ENCODE measurements at regions not wholly inside any gene's neighbourhood (a gene's known extent, or its start where the extent isn't known, plus 50 kb on each side); places are given as distances from the start of the nearest gene placed in this dataset.

DNA sequence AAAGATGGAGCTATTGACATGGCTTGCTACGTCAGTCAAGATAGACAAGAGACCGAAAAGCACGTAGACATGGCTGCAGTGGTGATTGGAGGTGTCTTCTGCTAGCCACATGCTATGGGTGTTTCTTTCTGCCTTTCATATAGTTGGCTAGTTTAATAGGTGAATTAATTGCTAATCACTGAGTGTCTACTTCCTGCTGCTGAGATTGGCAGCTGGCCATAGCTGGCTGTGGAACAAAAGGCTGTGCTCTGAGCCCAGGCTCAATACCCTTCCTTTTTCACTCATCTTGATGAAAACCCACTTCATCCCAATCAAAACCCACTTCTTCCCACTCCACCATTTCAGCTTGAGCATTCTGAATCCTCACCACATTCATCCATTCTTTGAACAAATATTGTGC lies 221.4 kb upstream of the MAF start:
- intact Hi-C loops (cut with DNase I): no loop called here

DNA sequence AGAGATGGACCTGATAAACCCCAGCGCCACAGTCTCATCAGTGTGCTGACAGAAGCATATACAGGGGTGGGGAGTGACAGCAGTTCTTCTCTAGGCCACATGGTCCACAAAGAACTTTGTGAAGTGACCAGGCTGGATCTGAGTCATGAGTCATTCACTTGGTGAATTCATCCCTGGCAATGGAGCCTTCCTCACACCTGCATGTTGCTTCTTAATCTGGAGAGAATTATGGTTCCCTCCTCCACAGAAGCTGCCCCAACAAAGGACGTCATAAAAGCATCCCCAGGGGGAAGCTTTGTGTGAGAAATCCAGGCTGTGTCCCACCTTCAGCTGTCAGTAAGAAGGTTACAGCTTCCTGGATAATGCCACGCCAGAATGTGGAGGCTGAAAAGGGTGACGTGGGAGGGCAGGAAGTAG lies 215.6 kb upstream of the MAF start:
- DNase-seq: peak in 1 of 42 donors; percentile 4
- intact Hi-C loops (cut with DNase I): no loop called here

More for the DNA sequence above, 221.4 kb upstream of the MAF start:
- DNase-seq: no peak

DNA sequence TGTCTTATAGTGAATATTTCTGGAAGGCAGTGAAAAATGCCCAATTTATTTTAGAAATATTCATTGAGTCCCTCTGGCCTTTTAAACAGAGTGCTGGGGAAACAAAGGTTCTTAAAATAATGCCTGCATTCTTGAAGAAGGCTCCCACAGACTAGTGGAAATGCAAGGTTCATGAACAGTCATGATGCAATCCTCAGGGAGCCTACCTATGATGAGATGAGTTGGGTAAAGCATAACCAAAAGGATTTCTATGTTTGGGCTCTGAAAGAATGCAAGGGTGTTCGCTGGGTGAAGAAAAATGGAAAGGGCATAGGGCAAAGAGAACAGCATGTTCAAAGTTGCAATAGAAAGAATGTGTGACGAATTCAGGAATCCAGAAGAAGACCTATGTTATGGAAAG lies 214.5 kb upstream of the MAF start:
- DNase-seq: no peak
- intact Hi-C loops (cut with DNase I): no loop called here

DNA sequence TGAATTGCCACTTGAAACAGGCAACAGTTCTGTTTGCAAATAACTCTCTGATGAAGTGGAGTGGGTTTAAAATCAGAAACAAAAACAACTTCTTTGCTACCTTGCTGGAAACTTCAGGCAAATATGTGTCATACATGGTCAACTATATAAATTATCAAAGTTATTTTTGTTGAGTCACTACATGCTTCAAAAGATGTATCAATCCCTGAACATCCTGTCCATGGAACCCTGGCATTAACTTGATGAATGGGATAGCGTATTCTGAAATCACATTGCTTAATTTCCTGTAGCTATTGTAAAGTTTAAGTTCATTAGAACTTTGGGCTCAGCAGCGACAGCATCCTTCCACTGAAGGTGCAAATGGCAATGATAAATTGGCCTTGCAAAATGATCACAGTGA lies 213.6 kb upstream of the MAF start:
- no peak for DNase-seq
- intact Hi-C loops (cut with DNase I): no loop called here

DNA sequence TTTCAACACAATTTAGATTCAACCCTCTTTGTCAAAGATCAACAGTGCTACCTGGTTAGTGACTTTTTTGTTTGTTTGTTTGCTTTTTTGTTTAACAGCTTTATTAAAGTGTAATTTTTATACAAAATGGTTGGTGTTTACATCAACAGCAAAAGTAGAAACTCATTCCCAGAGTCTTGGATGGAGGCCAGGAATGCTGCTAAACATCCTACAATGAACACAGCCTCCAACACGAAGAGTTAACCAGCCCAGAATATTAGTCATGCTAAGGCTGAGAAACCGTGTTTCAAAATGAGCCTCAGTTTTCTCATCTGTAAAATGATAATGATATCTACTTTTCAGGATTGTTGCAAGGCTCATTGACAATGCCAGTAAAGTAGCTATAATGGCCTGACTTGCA lies 211.0 kb upstream of the MAF start:
- intact Hi-C loops (cut with DNase I): no loop called here
- no peak for DNase-seq

DNA sequence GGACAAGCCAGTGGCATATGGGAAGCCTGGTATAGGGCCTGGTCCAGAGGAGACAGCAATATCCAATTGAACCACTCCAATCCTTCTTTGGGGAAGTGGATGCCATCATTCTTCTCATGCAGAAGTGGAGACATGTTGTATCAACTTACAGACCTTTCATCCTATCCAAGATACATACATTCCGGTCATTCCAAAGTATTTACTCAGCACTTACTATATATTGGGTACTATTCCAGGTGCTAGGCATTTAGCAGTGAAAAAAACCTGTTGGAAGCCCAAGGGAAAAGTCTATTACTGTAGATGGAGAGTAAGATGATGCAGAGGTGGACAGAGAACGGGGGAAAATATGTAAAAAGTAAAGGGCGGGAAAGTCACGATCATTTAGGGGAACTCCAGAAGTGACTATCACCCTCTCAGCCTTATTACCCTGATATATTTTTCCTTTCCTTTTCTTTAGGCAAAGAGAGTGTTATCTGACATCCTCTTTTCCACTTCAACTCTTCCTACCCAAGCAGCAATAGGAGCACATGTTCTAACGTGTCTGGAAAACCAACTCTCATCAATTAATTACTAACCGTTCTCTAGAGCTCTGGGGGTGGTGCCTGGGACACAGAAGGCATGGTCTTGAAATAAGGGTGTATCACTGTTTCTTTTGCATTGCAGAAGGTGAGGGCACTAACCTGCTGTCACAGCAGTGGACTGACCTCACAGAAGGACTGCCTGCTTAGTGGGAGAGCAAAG lies 210.1 kb upstream of the MAF start:
- no peak for DNase-seq
- intact Hi-C loops (cut with DNase I): no loop called here

DNA sequence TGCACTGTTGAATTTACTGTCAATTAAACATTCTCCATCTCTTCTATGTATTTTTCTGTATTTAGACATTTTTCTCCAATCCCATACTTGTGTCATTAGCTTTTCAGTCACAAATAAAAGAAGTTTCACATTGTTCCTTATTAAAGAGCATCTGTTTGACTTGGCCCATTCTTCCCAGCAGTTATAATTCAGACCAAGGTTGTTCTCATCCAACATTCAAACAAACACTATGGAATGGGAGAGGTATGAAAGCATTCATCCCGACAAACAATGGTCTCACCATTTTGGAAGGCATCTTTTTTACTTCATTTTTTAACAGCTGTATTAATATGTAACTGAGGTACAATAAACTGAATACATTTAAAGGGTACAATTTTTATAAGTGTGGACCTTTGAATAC lies 208.8 kb upstream of the MAF start:
- DNase-seq: no peak
- intact Hi-C loops (cut with DNase I): no loop called here

DNA sequence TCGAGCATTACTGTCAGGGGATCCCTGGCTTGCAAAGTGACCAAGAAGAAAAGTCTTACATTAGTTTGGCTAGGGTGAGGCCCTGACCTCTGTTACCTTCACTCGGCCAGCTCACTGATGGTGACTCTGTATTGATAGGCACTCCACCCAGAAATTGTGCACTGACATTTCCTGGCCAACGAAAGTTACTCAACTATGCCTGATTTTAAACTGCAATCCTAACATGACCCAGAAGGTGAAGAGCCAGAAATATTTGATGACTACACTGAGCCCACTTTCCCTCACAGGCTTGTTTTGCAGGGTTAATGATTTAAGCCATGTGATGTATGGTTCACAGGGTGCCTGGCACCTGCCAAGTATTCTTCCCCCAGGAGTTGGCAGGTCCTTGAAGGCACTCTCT lies 208.2 kb upstream of the MAF start:
- intact Hi-C loops (cut with DNase I): no loop called here
- no peak for DNase-seq

DNA sequence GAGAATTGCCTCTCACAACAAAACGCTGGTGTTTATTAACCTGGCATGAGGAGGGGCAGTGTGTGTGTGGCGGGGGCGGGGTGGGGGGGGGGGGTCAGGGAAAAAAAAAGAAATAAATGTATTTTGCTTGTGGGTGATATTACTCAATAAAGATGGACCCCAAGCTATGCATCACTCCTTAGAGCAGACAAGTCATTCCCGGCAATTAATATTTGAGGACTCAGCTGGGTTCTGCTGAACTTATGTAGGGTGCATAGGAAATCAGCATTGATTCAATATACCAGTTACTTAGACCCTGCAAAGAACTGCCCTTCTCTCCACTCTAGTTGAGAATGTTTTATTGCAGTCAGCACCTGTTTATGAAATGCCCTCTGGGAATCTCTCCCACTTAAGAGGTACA lies 206.2 kb upstream of the MAF start:
- intact Hi-C loops (cut with DNase I): no loop called here
- no peak for DNase-seq

DNA sequence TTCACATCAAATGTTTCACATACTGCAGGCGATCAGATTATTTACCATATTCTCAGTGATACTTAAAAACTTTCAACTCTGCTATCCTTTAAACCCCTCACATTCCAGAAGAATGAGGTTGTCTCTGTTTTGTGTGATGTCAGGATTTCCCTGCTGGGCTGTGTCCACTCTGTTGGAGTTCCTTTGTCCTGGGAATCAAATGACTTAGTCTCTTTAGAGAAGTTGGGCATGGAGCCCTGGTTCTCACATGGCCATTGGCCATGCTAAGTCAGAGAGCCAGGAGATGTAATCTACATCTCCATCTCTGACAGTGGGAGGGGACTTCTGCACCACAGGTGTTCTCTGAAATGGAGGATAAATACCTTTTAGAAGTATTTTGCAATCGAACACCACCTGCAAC lies 205.1 kb upstream of the MAF start:
- intact Hi-C loops (cut with DNase I): no loop called here
- DNase-seq: no peak

DNA sequence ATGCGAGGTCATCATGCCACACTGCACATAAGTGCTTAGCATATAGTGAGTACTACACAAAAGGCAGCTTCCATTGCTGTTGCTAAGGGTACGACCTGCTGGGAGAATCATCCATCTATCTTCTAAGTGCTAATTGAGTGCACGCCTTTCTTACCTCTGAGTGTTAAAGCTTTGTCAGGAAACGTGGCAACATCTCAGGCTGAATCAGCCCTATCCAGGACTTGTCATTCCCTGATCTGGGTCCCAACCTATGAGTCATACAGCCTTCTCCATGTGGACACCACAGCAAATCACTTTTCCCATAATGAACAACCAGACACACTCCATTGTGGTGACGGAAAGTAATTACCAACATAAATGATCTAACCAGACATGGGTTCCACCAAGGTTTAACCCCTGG lies 201.1 kb upstream of the MAF start:
- intact Hi-C loops (cut with DNase I): no loop called here

DNA sequence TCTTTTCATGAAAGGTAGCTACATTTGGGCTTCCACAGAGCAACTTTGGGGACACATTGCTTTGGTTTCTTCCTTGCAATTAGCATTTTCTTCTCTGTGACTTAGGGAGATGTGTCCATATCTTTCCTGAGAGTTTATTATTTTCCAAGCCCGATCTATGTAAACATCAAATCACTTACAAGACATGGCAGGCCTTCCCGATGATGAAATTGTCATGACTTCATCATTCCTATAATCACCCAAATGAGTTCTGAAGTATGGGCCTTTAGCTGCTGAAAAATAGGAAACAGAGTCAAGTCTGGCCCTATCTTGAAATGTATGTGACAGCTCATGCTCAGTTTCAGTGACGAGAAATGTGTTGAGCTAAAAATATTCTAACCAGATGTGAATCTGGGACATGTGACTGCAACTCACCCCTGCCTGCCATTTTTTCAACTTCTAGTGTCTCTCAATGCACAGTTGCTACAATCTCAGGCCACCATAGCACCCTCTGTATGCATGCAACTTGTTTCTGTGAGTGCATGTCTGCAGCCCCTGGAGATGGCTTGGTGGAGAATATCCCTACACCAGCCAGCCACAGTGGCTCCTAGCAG lies 199.6 kb upstream of the MAF start:
- no peak for DNase-seq
- intact Hi-C loops (cut with DNase I): no loop called here

More for the DNA sequence above, 201.1 kb upstream of the MAF start:
- no peak for DNase-seq

DNA sequence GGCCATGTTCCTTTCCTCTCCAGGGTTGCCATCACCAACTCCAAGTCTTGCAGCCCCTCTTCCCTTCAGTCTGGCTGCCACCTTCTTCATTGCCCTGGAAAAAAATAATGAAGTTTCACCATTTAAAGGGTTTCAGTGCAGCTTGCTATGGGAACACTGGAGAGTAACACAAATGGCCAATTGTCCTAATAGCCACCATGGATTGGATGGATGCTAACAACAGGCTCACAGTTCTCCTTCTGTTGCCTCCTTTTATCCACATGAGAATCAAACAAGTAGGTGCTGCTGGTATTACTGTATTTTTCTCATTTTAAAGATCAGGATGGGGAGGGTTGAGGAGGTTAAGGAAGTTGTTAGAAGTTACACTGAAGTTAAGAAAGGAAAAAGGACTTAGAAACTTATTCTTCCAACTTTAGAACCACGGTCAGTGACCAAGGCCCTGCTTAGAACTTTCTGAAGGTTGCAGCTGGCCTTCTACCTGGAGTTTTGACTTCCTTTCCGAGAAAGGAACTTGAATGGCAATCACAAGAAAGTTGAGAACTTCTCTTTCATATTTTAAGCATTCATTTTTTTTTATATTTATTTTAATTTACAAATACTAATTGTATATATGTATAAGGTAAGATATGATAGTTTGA lies 198.0 kb upstream of the MAF start:
- intact Hi-C loops (cut with DNase I): no loop called here
- peak in 3 of 42 donors; percentile 14 to 25 (median 22) for DNase-seq

DNA sequence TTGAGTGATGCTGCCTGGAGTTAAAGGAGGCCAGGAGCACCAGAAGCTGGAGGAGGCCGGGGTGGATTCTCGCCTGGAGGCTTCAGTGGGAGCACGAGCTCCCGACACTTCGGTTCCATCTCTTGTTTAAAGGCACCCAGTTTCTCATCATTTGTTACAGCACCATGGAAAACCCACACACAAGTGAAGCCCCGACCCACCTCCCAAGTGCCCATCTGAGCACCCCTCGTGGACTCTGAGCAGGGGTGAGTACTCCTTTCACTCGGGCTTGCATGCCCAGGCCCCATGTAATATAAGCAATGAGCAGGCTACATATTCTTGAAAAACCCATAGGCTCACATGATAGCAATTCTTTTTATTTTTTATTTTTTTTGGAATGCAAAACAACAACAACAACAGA lies 196.9 kb upstream of the MAF start:
- no peak for DNase-seq
- intact Hi-C loops (cut with DNase I): no loop called here

DNA sequence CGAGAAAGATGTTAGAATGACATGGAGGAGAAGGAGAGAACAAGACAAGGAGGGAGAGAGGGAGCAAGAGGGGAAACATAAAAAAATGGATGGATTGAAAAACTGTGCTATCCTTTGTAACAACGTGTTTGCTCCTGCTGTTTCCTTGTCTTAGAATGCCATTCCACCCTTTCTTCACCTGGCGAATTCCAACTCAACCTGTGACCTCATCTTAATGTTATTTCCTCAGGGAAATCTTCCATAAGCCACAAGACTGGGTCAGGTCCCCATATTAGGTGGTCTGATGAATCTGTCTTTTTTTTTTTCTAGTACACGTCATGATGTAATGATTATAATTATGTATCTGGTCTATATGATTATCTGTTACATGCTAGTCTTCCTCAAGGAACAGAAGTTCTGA lies 195.0 kb upstream of the MAF start:
- intact Hi-C loops (cut with DNase I): no loop called here
- no peak for DNase-seq

DNA sequence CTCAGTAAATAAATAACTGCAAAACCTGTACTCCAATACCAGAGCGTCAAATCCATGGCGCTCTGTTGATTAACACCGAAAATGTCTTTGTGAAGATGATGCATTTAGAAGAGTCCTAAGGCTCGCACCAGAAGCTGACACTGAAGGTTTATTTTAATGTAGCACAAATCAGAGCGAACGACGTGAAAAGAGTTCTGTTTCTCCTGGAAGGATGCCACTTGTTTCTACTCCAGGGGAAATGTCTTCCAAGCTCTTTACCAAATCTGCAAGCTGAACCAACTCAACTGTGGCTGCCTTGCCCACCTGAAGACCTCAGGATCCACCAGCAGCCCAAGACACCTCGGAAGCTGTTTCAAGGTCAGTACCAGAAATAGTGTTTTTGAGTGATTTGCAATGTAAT lies 194.4 kb upstream of the MAF start:
- DNase-seq: no peak
- intact Hi-C loops (cut with DNase I): no loop called here

DNA sequence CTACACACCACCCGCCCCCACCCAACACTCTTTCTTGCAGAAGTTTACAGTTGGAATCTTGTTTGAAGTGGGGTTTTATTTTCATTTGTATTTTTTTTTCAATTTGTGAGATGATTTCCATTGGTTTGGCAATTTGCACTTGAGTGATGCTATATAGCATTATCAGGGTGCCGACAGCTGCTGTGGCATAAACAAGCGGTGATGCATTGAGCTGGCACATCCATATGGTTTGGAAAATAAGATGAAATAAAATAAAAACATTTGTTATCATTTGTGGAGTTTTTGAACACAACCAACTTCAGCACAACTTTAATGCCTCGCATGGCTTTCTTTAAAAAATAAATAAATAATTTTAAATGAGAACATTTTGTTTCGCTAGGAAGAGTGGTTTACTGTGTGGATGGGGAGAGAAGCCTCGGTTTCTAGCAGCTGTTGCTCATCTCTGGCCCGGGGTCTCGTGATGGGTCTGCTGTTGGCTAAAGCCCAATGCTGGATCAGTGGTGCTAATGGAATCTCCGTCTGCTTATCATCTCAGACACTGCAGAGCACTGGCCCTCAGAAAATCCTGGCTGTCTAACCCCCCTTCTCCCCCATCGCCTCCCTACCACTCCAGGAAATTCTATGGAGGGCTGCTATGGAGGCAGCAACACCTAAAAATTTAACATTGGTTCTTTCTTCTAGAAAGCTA lies 192.3 kb upstream of the MAF start:
- intact Hi-C loops (cut with DNase I): no loop called here
- no peak for DNase-seq

DNA sequence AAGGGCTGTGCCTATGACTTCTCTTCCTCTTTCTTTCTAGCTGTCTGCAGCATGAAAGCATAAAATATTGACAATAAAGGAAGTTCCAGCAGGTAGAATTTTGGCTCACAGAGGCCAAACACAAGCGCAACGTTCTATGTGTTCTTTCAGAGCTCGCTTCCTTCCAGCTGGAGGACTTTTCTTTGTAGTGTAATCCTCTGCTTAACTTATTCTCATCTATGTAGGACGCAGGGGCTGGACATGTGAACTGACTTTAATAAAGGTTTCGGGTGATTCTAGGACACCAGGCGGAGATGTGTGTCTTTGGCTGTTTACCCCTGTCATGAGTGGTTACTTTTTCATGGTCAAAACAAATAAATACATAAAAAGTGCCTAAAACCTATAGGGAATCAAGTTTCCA lies 191.5 kb upstream of the MAF start:
- DNase-seq: no peak
- intact Hi-C loops (cut with DNase I): no loop called here

DNA sequence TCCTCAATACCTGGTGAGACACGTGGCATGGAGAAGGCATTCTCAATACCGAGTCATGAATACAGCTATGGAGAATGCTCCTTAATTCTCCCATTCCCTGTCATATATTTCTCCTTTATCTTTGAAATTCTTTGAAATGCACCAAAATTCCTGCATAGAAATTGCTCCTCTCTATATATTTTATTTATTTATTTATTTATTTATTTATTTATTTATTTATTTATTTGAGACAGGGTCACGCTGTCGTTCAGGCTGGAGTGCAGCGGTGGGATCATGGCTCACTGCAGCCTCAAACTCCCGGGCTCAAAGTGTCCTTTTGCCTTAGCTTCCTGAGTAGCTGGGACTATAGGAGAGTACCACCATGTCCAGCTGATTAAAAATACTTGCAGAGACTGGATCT lies 190.3 kb upstream of the MAF start:
- DNase-seq: no peak
- intact Hi-C loops (cut with DNase I): no loop called here

DNA sequence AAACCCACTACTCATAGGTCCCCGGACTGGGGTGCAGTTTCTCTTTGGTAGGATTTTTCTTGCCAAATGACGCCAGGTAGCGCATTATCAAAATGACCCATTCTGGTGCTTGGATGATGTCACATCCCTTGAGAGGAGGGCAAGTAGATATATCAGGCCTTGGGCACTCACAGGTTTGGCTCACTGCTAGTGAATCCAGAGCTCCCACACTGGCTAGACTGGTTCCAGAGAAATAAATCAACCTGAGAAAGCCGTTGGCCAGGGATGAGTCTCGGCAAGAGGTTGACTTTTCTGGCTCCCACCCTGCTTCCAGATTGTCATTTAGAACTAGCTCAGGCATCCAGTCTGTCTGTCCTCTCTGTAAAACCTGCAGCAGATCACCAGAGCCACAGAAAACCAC lies 188.4 kb upstream of the MAF start:
- no peak for DNase-seq
- intact Hi-C loops (cut with DNase I): no loop called here

Data from head of caudate nucleus (tissue), 42 donors.